Stimulated activated CD8-positive, alpha-beta memory T cell treated with anti-CD3 and anti-CD28 coated beads, Interleukin-7, amount 100 ng/mL, for 1 hour (primary cell): ENCODE measurements at regions not wholly inside any gene's neighbourhood (a gene's known extent, or its start where the extent isn't known, plus 50 kb on each side); places are given as distances from the start of the nearest gene placed in this dataset.
"Not testable (repeated sequence)": the region's sequence is repeated elsewhere in the genome, so short reads cannot be mapped to it uniquely, and the experiment has no call there.

Source experiments
- DNase-seq, 2 donors: peaks; one replicate each; pipeline ENCODE4 v3.0.0-alpha.2; 2020; ENCODE audit warnings: low read depth in 2 of 2

DNA sequence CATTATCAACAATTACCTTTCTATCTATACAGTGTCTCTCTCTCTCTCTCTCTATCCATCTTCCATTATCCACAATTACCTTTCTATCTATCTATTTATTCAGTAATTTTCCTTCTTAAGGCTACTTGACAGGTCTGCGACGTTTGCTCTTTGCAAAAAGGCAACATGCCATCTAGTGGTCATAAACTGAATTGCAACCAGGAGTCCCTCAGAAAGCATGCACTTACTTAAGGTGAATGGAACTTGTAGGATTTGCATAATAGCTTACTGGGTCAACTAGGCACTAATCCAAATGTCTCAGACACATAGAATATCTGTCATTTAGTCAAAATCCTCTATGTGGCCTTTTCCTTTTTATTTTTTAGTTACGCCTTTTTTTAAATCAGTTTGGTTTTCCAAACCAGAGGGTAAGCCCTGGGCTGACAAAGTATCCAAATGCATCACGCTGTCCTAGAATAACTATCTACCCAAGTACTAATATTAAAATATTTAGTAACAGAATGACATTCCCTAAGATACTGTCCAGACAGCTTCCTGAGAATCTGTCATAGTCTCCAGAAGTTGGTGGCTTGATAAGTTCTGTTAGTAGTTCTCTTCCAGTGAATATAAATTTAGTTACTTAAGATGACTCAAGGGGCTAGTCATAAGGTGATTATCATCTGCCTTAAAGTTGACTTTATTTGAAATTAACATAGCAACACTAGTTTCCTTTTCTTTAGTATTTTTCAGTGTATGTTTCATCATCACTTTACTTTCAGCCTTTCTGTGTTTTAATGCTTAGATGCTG lies 208.3 kb downstream of the PPP1R3A start:
- no peak for DNase-seq

DNA sequence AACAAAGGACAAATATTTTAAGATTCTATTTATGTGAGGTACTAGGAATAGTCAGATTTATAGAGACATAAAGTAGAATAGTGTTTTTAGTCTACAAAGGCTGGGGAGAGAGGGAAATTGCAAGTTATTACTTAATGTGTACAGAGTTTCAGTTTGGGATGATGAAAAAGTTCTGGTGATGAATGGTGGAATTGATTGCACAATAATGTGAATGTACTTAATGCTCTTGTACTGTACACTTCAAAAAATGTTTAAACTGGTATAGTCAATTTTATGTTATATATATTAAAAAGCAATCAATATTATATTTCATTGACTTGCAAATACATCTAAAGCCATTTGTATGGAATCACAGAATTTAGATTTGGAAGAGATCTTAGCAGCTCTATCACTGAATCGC lies 213.4 kb downstream of the PPP1R3A start:
- no peak for DNase-seq

DNA sequence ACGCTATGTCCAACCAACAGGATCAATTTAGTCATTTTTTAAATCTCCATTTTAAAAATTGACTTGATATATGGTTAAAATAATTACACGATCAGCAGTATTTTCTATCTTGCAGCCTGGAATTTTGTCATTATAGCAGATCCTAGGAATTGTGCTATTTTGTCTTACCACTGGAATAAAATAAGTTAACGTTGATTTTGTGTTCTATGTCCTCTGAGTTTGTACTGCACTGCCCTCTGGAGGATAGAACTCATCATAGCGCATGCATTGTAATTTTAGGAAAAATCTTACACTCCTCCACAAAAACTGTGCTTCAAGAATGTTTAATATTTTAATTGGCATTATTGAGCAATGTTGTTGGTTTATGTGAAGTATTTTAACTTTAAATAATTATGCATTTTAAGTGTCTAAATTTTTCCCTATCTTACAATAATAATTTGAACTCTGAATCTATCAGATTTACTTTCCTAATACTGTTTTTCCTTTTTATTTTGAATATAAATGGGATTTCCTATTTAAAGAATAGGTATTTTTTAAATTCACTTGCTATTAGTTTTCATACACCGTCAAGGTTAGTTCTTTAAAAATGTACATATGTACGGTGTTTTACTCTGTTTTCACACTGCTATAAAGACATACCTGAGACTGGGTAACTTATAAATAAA lies 220.1 kb downstream of the PPP1R3A start:
- DNase-seq = no peak

DNA sequence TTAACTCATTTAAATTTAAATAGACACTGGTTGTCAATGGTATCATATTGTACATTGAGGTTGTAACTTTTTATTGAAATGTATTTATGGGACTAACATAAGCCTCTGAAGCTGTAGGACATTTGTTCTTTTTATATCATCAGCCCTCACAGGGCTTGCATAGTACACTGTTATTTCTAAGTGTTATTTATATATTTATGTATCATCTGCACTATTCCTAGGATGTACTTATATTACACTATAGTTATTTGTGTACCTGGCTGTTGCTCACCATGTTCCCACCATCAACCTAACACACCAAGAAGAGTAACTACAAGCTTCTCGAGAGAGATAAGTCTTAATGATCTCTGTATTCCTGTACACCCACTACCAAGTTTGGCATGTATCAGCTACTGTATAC lies 224.7 kb downstream of the PPP1R3A start:
- DNase-seq = no peak

DNA sequence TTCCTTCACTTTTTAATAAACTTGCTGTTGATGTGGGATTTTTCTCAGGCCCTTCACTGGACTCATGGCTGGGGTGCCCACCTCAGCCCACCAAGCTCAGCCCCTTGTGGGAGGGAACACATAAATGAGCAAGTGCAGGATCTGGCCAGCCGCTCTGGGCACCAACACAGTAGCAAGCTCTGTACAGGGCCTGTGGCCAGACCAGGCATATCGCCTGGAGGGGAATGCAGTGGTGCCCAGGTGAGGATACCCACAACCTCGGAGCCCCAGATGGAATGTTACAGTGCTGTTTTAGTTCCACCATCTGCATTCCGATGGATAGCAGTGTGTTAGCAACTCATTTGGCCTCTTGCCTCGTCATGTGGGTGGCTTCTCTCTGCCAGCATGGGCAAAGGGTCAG lies 234.6 kb downstream of the PPP1R3A start:
- DNase-seq = no peak

DNA sequence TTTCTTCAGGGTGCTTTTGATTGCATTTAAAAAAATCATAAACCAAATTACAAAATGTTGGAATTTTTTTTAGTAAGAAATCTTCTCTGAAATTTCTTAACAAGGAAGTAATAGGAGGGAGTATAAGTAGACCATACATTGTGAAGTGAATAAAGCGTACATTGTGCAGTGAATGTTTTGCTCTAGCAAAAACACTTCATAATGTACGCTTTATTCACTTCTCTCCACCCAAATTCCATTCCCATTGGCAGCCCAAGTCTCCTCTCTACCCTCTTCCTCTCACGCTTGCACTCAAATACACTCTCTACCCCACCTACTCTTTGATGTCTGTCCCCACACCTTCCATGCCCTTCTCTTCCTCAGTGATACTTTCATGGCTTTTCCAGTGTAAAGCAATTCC lies 241.0 kb downstream of the PPP1R3A start:
- no peak for DNase-seq

DNA sequence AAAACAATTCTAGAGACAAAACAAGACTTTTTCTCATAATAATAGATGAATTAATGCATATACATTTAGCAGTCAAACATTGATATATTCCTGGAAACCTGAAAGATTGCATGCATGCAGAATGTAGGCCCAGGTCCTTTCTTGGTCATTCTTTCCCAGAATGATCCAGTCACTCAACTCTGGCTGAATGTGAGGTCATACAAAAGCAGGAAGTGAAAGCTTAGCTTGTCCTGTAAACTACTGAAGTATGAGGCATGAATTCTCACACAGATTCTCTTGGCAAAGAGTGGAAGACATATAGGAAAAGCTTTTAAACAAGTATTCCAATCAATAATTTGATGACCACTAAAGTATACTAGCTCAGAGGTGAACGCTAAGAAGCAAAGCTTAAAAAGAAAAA lies 253.9 kb downstream of the PPP1R3A start:
- DNase-seq = no peak

DNA sequence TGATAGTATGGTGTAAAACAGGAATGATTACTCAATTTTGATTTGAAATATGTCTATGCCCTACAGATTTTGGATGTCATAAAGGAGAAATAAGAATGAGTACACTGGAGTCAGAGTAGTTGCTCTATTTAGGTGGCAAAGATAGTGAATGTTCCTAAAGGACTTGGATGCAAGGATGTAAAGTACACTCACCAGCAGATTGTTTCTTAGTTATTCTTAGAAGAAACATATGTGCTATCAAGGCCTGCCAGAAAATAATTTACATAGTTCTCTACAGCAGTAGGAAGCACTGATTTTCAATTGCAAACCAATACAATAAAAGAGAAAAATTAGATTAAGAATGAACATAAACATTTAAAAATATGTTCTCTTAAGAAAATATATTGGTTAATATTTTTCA lies 259.4 kb downstream of the PPP1R3A start:
- DNase-seq = no peak

DNA sequence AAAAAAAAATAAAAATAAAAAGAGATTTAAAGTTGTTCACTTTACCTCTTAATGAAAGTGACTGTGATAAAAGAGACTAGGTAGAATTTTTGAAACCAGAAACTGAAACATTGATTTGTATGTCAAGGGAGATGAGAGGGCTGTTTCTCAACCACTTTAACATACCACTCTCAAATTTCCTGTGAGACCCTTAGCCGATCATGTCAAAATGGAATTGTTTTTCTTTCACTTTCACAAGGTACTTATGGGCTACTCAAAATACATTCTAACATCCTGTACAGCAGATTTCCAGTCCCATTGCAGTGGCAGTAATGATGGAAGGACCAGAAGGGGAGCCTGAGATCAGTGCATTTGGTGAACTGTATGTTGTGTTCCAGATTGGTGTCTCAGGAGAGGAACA lies 261.2 kb downstream of the PPP1R3A start:
- no peak for DNase-seq

DNA sequence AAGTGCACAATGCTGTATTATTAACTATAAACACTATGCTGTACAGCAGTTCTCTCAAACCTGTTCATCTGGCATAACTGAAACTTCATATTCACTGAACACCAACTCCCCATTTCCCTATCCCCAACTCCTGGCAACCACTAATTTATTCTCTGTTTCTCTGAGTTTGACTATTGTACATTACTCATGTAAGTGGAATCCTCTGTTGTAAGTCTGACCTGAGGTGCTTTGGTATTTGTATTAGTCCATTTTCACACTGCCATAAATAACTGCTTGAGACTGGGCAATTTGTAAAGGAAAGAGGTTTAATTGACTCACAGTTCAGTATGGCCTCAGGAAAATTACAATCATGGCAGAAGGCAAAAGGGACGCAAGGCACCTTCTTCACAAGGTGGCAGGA lies 266.3 kb downstream of the PPP1R3A start:
- no peak for DNase-seq

DNA sequence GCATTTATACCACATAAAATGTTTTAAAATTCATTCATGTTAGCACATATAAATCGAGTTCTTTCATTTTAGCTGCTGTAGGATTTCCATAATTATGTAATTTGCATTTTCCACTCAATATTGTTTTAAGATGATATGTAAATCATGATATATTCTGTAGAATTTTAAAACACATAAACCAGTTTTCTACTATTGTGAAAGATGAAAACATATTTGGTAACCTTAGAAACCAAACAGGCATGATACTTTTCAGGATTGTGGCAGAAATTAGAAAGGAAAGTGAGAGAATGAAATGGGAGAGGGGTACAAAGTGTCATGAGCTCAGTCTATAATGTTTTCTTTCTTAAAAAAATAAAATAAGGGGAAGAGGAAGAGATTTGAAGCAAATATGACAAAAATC lies 269.3 kb downstream of the PPP1R3A start:
- DNase-seq = no peak

DNA sequence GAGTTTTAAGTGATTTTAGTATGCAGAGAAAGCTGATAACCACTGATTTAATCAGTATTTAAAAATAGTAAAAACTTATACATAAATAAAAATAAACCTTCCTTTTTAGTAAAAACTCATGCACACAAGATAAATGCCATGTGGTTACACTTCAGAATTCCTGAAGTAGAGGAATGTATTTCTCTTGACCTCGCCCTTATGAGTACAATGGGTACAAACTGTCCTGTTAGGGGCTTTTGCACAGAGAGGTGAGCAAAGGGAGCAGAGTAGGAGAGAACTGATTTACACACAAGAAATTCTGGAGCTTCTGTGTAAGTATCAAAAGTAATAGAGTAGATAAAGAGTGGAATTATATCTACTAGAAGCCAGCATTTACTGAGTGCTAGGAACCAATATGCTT lies 279.6 kb downstream of the PPP1R3A start:
- DNase-seq = no peak

DNA sequence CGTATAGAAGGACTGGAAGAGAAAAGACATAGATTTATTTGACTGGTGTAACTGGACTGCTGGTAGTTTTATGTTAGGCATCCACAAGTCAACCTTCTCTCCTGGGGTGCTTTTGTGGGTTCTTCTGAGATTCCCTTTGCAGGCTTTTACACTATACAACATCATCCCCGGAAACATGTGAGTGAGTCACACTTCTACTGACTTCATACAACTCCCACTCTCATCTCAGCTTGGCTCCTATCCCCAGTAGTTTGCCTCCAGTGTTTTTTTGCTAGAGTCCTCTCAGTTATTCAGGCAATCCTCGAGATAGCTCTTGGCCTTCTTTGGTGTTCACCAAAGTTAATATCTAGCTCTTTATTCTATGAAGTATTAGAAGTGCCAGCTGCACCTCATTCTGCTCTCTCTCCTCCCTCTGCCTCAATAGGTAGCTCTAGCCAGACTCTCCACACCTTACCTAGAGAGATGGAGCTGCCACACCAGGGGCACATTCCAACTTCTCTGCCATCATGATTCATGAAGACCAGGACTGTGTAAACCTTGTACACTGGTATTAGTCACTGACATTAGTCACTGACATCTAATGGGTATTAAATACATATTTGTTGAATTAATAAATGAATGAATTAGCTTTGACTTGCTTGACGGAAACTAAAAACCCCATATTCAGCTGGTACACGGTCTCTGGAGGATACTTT lies 281.9 kb downstream of the PPP1R3A start:
- DNase-seq = no peak

DNA sequence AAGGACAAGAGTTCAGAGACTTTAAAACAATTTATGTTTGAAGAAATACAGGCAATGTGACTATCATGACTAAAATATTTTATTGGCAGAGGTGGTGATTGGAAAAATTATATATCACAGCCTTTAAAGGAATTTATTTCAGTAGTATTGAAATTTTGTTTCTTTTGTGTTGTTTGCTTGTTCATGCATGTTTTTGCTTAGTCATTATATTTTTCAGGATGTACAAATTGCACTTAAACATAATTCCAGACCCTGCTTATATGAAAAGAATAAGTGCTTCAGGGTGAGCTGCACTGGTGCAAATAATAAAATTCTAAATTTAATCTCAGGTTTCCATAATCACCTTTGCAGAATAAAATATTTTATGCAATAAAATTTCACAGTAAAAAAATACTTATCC lies 283.3 kb downstream of the PPP1R3A start:
- DNase-seq = no peak

DNA sequence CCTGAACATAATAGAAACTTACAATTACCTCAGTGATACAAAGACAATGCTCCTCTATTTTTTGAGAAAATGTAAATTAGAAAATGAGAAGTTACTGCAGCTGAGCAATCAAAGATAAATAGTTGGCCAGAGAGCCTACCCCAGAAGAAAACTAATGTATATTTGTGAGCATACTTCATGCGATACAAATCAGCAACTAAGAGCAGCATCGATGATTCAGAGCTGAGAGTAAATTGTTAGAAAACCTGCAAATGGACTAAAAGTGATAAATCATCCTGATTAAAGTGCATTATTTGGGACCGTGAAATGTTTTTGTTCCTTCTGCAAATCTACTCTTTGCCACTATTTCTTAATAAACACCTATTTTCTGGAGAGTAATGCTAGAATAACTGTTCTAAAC lies 285.7 kb downstream of the PPP1R3A start:
- no peak for DNase-seq

DNA sequence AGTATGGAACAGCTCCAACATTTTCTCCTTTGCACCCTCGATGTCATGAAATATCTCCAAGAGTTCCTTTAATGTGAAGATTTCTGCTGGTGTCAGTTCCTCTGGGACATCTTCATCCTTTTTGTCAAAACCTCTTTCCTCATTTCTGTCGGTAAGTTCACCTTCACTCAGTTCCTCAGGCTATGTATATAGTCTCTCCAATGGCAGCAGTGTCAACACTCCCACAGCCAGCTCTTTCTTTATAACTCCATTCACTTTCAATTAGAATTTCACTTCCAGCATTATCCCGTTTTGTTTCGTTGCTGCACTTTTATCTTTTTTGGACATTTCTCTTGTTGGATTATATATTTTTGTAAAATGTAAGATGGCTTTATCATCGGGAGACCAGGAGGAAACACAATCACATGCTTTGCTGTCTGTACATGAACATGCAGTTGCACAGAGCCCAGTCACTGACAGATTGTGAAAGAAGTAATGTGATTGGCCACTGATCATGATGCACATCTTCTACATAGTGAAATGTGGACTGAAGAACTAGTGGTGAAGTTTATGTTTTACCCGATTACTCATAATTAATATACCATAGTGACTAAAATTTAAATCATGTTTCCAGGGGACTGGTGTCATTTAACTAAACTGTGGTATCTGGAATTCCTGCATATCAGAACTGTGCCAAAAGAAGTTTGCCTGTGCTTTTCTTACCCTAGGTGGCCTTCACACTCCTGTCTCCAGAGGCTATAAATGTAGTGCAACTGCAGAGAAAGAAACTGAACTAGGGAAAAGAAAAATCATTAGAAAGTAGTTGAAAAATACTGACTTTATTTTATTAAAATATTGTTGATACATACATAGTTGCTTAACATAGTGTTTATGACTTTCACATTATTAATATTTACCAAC lies 289.6 kb downstream of the PPP1R3A start:
- no peak for DNase-seq

DNA sequence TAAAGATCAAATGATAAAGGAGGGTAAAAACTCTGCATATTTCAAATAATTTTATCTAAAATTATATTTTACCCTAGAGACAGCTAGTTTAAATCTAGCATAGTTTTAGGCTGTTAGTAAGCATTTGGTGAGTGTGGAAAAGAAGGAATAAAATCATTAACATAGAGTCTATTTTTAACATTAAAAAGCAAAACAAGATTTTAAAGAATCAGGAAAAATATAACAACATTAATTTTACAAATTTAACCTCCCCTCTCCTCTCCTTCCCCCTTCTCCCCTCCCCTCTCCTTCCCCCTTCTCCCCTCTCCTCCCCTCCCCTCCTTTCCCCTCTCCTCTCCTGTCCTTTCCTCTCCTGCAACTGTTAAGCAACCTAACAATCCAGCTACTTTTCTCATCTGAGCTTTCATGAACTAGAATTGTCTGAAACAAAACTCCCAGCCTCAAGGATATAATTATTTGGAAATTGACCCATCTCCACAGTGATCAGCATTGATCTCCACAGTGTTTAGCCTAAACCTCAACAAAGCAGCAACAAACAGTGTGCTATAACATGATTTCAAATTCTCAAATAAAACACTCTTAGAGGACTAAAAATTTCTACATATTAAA lies 293.2 kb downstream of the PPP1R3A start:
- no peak for DNase-seq

DNA sequence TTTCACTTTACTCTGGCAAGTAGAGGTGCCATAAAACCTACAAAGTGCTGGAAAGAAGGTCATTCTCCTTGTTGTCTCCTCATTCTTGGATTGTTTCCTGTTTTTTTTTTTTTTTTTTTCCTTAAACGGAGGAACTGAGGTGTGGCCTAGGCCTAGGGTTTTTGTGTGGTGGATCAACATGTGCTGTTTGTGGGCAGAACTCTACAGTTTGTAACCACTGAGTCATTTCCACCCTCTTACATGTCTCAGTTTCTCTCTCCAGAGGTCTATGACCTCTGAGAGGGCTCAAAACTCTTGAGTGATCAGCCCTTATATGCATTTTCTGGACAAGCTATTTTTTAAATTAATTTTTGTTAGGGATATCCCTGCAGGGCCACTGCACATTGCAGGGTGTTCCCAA lies 296.0 kb downstream of the PPP1R3A start:
- DNase-seq = no peak

DNA sequence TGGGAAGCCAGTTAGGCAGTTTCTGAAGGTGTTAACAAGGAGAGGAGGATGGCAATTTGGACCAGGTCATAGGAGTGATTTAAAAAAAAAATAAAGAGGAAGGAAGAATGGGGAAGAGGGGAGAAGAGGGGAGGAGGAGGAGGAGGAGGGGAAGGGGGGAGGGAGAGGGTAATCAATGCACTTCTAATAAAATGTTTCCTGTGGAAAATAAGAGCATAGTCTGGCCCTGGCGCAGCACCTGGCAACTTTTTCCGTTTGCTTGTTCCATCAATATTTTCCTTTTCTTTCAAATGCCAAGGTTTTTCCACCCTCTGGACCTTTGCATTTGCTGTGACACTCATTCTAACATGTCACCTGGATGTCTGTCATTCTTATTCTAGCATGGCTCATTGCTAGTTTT lies 308.2 kb downstream of the PPP1R3A start:
- DNase-seq = no peak

DNA sequence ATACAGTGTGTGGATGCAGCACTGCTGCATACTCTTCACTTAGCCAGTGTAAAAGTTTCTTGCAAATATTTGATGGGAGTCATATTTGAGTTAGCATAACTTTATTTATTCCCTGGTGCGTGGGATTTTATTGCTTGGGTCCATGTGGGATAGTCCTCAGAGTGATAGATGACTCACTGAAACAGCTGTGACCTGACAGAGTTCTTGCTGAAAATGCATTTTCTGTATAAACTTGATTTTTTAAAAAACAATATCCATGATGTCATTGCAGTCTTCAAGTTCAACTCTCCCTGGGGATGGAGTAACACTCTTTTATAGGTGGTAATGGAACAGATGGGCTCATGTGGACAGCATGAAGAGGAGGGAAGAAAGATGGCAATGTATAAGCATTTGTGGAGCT lies 310.0 kb downstream of the PPP1R3A start:
- no peak for DNase-seq

DNA sequence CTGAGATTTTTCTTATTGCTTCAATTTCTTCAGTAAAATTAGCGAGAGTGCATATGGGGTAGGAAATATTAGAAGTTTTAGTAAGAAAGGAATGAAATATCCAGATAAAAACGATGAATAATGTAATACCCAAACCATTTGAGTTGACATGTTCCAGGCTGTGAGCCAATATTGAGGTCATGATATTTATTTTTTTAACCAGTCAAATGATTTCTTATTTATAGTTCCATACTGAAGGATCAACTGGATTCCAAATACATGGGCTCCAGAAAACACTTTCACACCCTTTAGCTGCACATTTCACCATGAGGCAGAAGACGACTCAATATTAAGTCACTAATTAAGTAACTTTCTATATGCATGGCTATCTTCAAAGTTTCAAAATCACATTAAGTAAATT lies 312.5 kb downstream of the PPP1R3A start:
- no peak for DNase-seq

DNA sequence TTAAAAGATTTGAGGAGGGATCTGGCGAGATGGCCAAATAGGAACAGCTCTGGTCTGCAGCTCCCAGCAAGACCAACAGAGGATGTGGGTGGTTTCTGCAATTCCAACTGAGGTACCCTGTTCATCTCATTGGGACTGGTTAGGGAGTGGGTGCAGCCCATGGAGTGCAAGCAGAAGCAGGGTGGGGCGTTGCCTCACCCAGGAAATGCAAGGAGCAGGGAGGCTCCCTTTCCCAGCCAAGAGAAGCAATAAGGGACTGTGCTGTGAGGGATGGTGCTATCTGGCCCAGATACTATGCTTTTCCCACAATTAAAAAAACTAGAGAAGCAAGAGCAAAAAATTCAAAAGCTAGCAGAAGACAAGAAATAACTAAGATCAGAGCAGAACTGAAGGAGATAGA lies 318.4 kb downstream of the PPP1R3A start:
- not testable (repeated sequence) for DNase-seq
